Activated naive CD8-positive, alpha-beta T cell treated with anti-CD3 and anti-CD28 coated beads for 36 hours (primary cell): ENCODE measurements at regions not wholly inside any gene's neighbourhood (a gene's known extent, or its start where the extent isn't known, plus 50 kb on each side); places are given as distances from the start of the nearest gene placed in this dataset.

Experiments used
- DNase-seq: peaks from one replicate; pipeline ENCODE4 v3.0.0; 2021
- H3K27ac Mint-ChIP-seq: one replicate; pipeline ENCODE4 v1.8.0; 2022; ENCODE audit warnings: mild to moderate bottlenecking, moderate library complexity, mixed read lengths
- H3K27me3 Mint-ChIP-seq: one replicate; pipeline ENCODE4 v1.8.0; 2022; ENCODE audit warnings: mild to moderate bottlenecking, mixed read lengths
- H3K36me3 Mint-ChIP-seq: one replicate; pipeline ENCODE4 v1.8.0; 2021; ENCODE audit warnings: mild to moderate bottlenecking, mixed read lengths
- H3K4me1 Mint-ChIP-seq: one replicate; pipeline ENCODE4 v1.8.0; 2021; ENCODE audit warnings: mixed read lengths
- H3K4me3 Mint-ChIP-seq: one replicate; pipeline ENCODE4 v1.8.0; 2022; ENCODE audit warnings: mild to moderate bottlenecking, moderate library complexity, mixed read lengths
- H3K9me3 Mint-ChIP-seq: one replicate; pipeline ENCODE4 v1.8.0; 2022; ENCODE audit warnings: mixed read lengths

- H3K4me1 Mint-ChIP-seq = no peaks in the 10 kb centered on the region
Measured at GRCh38 chr2:18899725-18900124, 310.4 kb upstream of the NT5C1B start.

DNA sequence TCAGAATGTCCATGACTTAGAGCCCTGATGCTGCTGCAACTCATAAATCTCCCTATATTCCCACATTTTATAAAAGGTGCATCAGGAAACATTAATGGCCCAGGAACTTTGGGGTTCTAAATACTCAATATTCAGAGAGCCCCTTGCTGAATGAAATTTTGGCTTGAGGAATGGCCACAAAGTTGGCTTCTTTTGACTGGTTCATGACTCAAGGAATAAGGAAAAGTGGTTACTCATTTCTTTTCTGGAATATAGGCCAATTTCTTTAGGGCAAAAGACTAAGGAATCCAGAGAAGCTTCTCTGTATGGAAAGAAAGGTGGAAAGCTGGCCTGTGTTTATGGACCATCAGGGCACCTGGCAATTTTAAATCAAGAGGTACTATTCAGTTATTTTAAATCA lies 308.9 kb upstream of the NT5C1B start:
- H3K27ac Mint-ChIP-seq = no peak overlapping the region

More at GRCh38 chr2:18899725-18900124, 310.4 kb upstream of the NT5C1B start:
- Mint-ChIP-seq H3K27me3 (no peaks in the 10 kb centered on the region), H3K27ac (no peak overlapping the region), H3K4me3 (no peak overlapping the region), H3K36me3 (peaks cover 2% of the 10 kb centered on the region), H3K9me3 (no peaks in the 10 kb centered on the region)
- DNase-seq = no peak

DNA sequence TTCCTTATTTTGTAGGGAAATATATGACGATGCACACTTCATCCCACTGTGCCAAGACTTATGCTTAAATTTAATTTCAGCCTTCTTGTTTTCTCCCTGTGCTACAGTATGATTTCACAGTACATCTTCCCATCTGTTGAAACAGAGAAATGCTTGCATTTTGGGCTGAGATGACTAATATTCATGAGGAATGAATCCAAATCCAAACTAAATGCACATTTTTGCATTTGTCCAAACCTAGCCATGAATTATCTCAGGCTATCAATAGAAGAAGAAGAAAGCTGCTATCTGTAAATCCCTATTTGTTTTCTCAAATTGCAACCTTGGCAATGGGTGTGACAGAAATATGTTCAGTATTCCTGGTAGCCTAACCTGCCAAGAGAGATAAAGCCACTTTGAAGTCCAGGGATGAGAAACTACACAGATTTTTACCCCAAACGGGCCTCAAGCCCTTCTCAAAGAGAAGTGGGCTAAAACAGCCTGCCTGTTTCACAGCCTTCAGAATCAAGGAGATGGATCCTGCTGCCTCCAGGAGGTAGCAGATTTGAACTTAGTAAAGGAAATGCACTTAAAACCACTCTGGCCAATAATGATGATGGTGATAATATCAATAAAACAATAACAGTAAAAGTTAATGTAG lies 306.9 kb upstream of the NT5C1B start:
- H3K4me1 Mint-ChIP-seq = no peaks in the 10 kb centered on the region
- peaks cover 2% of the 10 kb centered on the region for H3K36me3 Mint-ChIP-seq
- H3K4me3 Mint-ChIP-seq = no peak overlapping the region
- no peaks in the 10 kb centered on the region for H3K27me3 Mint-ChIP-seq
- no peaks in the 10 kb centered on the region for H3K9me3 Mint-ChIP-seq
- no peak overlapping the region for H3K27ac Mint-ChIP-seq
- DNase-seq = no peak

More for the DNA sequence above, 308.9 kb upstream of the NT5C1B start:
- H3K4me3 Mint-ChIP-seq = no peak overlapping the region
- no peaks in the 10 kb centered on the region for H3K27me3 Mint-ChIP-seq
- no peaks in the 10 kb centered on the region for H3K9me3 Mint-ChIP-seq
- peaks cover 2% of the 10 kb centered on the region for H3K36me3 Mint-ChIP-seq
- H3K4me1 Mint-ChIP-seq = no peaks in the 10 kb centered on the region
- no peak for DNase-seq

GRCh38 chr2:18891600-18892345 lies 302.4 kb upstream of the NT5C1B start:
- Mint-ChIP-seq H3K27ac (no peak overlapping the region), H3K9me3 (no peaks in the 10 kb centered on the region), H3K4me1 (no peaks in the 10 kb centered on the region), H3K36me3 (peaks cover 4% of the 10 kb centered on the region), H3K4me3 (no peak overlapping the region), H3K27me3 (no peaks in the 10 kb centered on the region)
- no peak for DNase-seq

- DNase-seq = no peak
- H3K4me3 Mint-ChIP-seq = no peak overlapping the region
- no peak overlapping the region for H3K27ac Mint-ChIP-seq
- no peaks in the 10 kb centered on the region for H3K27me3 Mint-ChIP-seq
- no peaks in the 10 kb centered on the region for H3K4me1 Mint-ChIP-seq
- H3K9me3 Mint-ChIP-seq = no peaks in the 10 kb centered on the region
- peaks cover 3% of the 10 kb centered on the region for H3K36me3 Mint-ChIP-seq
Measured at GRCh38 chr2:18889565-18890332, 300.4 kb upstream of the NT5C1B start.

DNA sequence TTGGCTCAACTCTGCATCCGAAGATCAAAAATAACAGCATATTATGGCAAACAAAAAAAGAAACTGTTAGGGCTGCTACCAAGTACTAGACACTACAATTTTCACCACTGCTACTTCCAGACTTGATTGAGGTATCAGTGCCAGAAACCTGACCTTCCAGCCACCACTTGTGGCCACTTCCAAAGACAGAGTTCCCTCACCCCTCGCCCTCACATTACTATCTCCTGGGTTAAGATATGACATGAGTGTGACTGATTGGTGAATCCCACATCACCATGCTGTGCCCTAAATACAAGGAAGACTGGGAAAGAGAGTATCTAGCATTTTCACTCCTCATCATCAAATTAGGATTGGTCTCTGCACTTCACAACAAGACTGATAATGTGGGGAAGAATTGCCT lies 296.1 kb upstream of the NT5C1B start:
- Mint-ChIP-seq H3K27me3 (no peaks in the 10 kb centered on the region), H3K27ac (no peak overlapping the region), H3K36me3 (peaks cover 3% of the 10 kb centered on the region), H3K4me1 (no peaks in the 10 kb centered on the region), H3K4me3 (no peak overlapping the region), H3K9me3 (no peaks in the 10 kb centered on the region)
- DNase-seq = no peak

GRCh38 chr2:18883616-18884456 lies 294.5 kb upstream of the NT5C1B start:
- no peak for DNase-seq
- no peaks in the 10 kb centered on the region for H3K27me3 Mint-ChIP-seq
- H3K9me3 Mint-ChIP-seq = no peaks in the 10 kb centered on the region
- peaks cover 7% of the 10 kb centered on the region for H3K36me3 Mint-ChIP-seq
- H3K4me3 Mint-ChIP-seq = no peak overlapping the region
- H3K4me1 Mint-ChIP-seq = no peaks in the 10 kb centered on the region
- H3K27ac Mint-ChIP-seq = no peak overlapping the region

GRCh38 chr2:18871430-18871829 lies 282.1 kb upstream of the NT5C1B start:
- peaks cover 5% of the 10 kb centered on the region for H3K9me3 Mint-ChIP-seq
- peaks cover 5% of the 10 kb centered on the region for H3K36me3 Mint-ChIP-seq
- H3K27me3 Mint-ChIP-seq = no peaks in the 10 kb centered on the region
- H3K27ac Mint-ChIP-seq = no peak overlapping the region
- no peaks in the 10 kb centered on the region for H3K4me1 Mint-ChIP-seq
- no peak for DNase-seq
- no peak overlapping the region for H3K4me3 Mint-ChIP-seq

- no peak for DNase-seq
- H3K27me3 Mint-ChIP-seq = no peaks in the 10 kb centered on the region
- no peak overlapping the region for H3K27ac Mint-ChIP-seq
- no peak overlapping the region for H3K4me3 Mint-ChIP-seq
- no peaks in the 10 kb centered on the region for H3K4me1 Mint-ChIP-seq
- H3K36me3 Mint-ChIP-seq = peaks cover 3% of the 10 kb centered on the region
- H3K9me3 Mint-ChIP-seq = peaks cover 3% of the 10 kb centered on the region
Measured at GRCh38 chr2:18870307-18870706, 280.9 kb upstream of the NT5C1B start.

- H3K4me3 Mint-ChIP-seq = no peak overlapping the region
- H3K27me3 Mint-ChIP-seq = no peaks in the 10 kb centered on the region
- peaks cover 3% of the 10 kb centered on the region for H3K9me3 Mint-ChIP-seq
- no peak for DNase-seq
- peaks cover 9% of the 10 kb centered on the region for H3K36me3 Mint-ChIP-seq
- H3K4me1 Mint-ChIP-seq = no peaks in the 10 kb centered on the region
- H3K27ac Mint-ChIP-seq = no peak overlapping the region
Measured at GRCh38 chr2:18861951-18862350, 272.6 kb upstream of the NT5C1B start.

DNA sequence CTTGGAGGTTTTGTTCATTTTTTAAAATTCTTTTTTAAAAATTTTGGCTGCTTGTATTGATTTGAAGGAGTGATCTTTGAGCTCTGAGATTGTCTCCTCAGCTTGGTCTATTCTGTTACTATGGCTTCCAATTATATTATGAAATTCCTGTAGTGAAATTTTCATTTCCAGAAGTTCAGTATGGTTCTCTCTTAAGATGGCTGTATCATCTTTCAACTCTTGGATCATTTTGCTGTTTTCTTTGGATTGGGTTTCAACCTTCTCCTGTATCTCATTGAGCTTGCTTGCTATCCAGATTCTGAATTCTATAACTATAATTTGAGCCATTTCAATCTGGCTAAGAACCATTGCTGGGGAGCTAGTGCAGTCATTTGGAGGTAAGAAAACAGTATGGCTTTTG lies 270.8 kb upstream of the NT5C1B start:
- peaks cover 6% of the 10 kb centered on the region for H3K36me3 Mint-ChIP-seq
- no peaks in the 10 kb centered on the region for H3K4me1 Mint-ChIP-seq
- peaks cover 3% of the 10 kb centered on the region for H3K9me3 Mint-ChIP-seq
- no peak overlapping the region for H3K27ac Mint-ChIP-seq
- H3K27me3 Mint-ChIP-seq = no peaks in the 10 kb centered on the region
- DNase-seq = no peak
- no peak overlapping the region for H3K4me3 Mint-ChIP-seq

DNA sequence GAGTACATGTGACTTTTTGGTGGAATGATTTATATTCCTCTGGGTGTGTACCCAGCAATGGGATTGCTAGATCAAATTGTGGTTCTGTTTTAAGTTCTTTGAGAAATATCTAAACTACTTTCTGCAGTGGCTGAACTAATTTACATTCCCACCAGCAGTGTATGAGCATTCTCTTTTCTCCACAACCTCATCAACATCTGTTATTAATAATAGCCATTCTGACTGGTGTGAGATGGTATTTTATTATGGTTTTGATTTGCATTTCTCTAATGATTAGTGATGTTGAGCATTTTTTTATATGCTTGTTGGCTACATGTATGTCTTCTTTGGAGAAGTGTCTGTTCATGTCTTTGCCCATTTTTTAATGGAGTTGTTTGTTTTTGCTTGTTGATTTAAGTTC lies 267.4 kb upstream of the NT5C1B start:
- Mint-ChIP-seq H3K27me3 (no peaks in the 10 kb centered on the region), H3K27ac (no peak overlapping the region), H3K9me3 (peaks cover 3% of the 10 kb centered on the region), H3K4me3 (no peak overlapping the region), H3K36me3 (peaks cover 2% of the 10 kb centered on the region), H3K4me1 (no peaks in the 10 kb centered on the region)
- no peak for DNase-seq

DNA sequence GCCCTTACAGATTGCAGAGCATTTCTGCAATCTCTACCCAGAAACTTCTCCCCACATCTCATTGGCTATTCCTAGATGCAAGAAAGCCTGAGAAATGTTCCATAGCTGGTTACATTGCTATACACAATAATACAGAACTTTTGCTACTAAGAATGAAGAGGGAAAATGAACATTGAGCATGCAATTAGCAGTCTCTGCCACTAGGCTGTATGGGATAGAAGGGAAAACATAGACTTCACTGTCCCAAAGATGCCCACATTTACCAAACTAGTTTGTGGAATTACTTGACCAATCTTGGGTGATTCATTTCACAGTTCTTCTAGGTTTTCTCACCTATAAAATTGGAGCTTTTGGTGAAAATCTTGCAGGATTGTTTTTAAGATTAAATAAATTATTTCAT lies 265.7 kb upstream of the NT5C1B start:
- Mint-ChIP-seq H3K4me3 (no peak overlapping the region), H3K4me1 (no peaks in the 10 kb centered on the region), H3K36me3 (peaks cover 2% of the 10 kb centered on the region), H3K27me3 (no peaks in the 10 kb centered on the region), H3K9me3 (peaks cover 3% of the 10 kb centered on the region), H3K27ac (no peak overlapping the region)
- no peak for DNase-seq

DNA sequence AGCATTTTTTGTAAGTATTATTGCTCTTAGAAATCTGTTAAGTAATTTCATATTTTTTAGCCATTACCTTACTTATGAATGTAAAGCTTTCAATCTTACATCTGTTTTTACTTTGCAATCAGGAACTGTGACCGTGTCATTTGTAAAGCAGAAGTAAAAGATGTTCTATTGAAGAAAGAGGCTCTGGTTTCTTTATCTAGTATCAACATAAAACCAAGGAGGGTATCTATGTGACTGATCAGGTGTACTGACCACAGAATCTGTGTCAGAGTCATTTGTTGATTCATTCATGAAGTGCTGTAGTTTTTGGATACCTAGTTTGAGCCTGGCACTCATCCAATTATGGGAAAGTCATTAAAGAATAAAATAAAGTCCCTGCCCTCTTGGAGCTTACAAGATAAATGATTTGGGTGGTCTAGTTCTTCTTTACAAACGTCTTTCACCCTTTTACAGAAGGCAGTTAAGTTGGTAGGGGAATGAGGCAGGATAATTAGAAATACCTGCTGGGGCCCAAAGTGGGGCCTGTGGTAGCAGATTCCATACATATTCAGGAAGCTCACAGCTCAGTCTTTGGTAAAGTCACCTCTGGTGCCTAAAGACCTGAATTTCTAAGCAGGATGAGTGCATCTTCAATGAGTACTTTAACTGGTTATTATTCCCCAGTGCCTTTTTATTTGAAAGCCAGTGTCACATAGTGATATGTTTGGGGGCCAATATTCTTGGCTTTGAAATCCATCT lies 260.6 kb upstream of the NT5C1B start:
- no peaks in the 10 kb centered on the region for H3K9me3 Mint-ChIP-seq
- peaks cover 1% of the 10 kb centered on the region for H3K36me3 Mint-ChIP-seq
- no peaks in the 10 kb centered on the region for H3K27me3 Mint-ChIP-seq
- H3K27ac Mint-ChIP-seq = no peak overlapping the region
- no peak overlapping the region for H3K4me3 Mint-ChIP-seq
- no peaks in the 10 kb centered on the region for H3K4me1 Mint-ChIP-seq
- DNase-seq = no peak
